Mesenchymal stem cell (in vitro differentiated cells and primary cell): ENCODE measurements at regions not wholly inside any gene's neighbourhood (a gene's known extent, or its start where the extent isn't known, plus 50 kb on each side); places are given as distances from the start of the nearest gene placed in this dataset.

Experiments used
- DNase-seq: peaks from one replicate; pipeline ENCODE4 v3.0.0-alpha.2; 2013
- H2AFZ ChIP-seq: one replicate; pipeline ENCODE4 v1.6.1; 2013; ENCODE audit warnings: low read depth, mild to moderate bottlenecking, control low read depth, inconsistent platforms, low read length, moderate library complexity
- H2AK5ac ChIP-seq: 2 replicates; pipeline ENCODE4 v1.6.1; 2013; ENCODE audit warnings: low read length, moderate library complexity, mild to moderate bottlenecking, inconsistent platforms; ENCODE audit not compliant: severe bottlenecking
- H2BK120ac ChIP-seq: one replicate; pipeline ENCODE4 v1.6.1; 2013; ENCODE audit warnings: low read depth, mild to moderate bottlenecking, inconsistent platforms, low read length, moderate library complexity
- H2BK12ac ChIP-seq, 2 experiments: one replicate each; pipeline ENCODE4 v1.6.1; 2013; ENCODE audit warnings: inconsistent platforms in 2 of 2, low read length in 2 of 2, mild to moderate bottlenecking in 2 of 2, moderate library complexity in 2 of 2, control low read depth in 1 of 2
- H2BK15ac ChIP-seq: one replicate; pipeline ENCODE4 v1.6.1; 2013; ENCODE audit warnings: mild to moderate bottlenecking, low read depth, inconsistent platforms; ENCODE audit not compliant: poor library complexity, severe bottlenecking
- H2BK5ac ChIP-seq: 2 replicates; pipeline ENCODE4 v1.6.1; 2013; ENCODE audit warnings: low read depth, mild to moderate bottlenecking, low read length, control low read depth, inconsistent platforms; ENCODE audit not compliant: poor library complexity, severe bottlenecking
- H3K14ac ChIP-seq, 2 experiments: one replicate each; pipeline ENCODE4 v1.6.1; 2013; ENCODE audit warnings: inconsistent platforms in 2 of 2, low read length in 2 of 2, control low read depth in 1 of 2, mild to moderate bottlenecking in 1 of 2, moderate library complexity in 1 of 2
- H3K18ac ChIP-seq, 2 experiments: one replicate each; pipeline ENCODE4 v1.6.1; 2013; ENCODE audit warnings: inconsistent platforms in 2 of 2, low read length in 2 of 2, control low read depth in 1 of 2, low read depth in 1 of 2, mild to moderate bottlenecking in 1 of 2
- H3K23ac ChIP-seq, 2 experiments: one replicate each; pipeline ENCODE4 v1.6.1; 2013; ENCODE audit warnings: inconsistent platforms in 2 of 2, low read length in 2 of 2, mild to moderate bottlenecking in 2 of 2, moderate library complexity in 2 of 2, control low read depth in 1 of 2
- H3K27ac ChIP-seq: 2 replicates; pipeline ENCODE4 v1.5.1; 2013; ENCODE audit warnings: mild to moderate bottlenecking, moderate library complexity, low read length, control low read depth, inconsistent platforms; ENCODE audit not compliant: poor library complexity, severe bottlenecking
- H3K27me3 ChIP-seq, 2 experiments: 2 replicates each; pipeline versions ENCODE4 v1.6.1 to v1.7.0; 2013; ENCODE audit warnings: low read length in 2 of 2, mild to moderate bottlenecking in 2 of 2, moderate library complexity in 2 of 2, control low read depth in 1 of 2, inconsistent platforms in 1 of 2; ENCODE audit not compliant: control insufficient read depth in 1 of 2, insufficient read depth in 1 of 2
- H3K36me3 ChIP-seq, 2 experiments: 2 replicates each; pipeline versions ENCODE4 v1.6.1 to v1.7.0; 2013; ENCODE audit warnings: low read length in 2 of 2, control low read depth in 1 of 2, inconsistent platforms in 1 of 2, low read depth in 1 of 2, mild to moderate bottlenecking in 1 of 2; ENCODE audit not compliant: insufficient read depth in 2 of 2, control insufficient read depth in 1 of 2
- H3K4ac ChIP-seq, 2 experiments: one replicate each; pipeline ENCODE4 v1.6.1; 2013; ENCODE audit warnings: inconsistent platforms in 2 of 2, low read length in 2 of 2, mild to moderate bottlenecking in 2 of 2, moderate library complexity in 2 of 2, control low read depth in 1 of 2, low read depth in 1 of 2
- H3K4me1 ChIP-seq: 2 replicates; pipeline ENCODE4 v1.6.1; 2013; ENCODE audit warnings: low read depth, low read length, control low read depth; ENCODE audit not compliant: control insufficient read depth, insufficient read depth
- H3K4me2 ChIP-seq: 2 replicates; pipeline ENCODE4 v1.6.1; 2013; ENCODE audit warnings: low read length, mild to moderate bottlenecking, inconsistent platforms; ENCODE audit not compliant: poor library complexity, severe bottlenecking
- H3K4me3 ChIP-seq, 2 experiments: 2 replicates each; pipeline versions ENCODE4 v1.5.1 to v1.7.0; 2013; ENCODE audit warnings: low read length in 2 of 2, mild to moderate bottlenecking in 2 of 2, control low read depth in 1 of 2, low read depth in 1 of 2; ENCODE audit not compliant: insufficient read depth in 1 of 2
- H3K79me1 ChIP-seq: replicated peaks from 2 replicates; pipeline ENCODE4 v1.6.1; 2013; ENCODE audit warnings: mild to moderate bottlenecking, control low read depth, low read length, inconsistent platforms; ENCODE audit not compliant: poor library complexity, severe bottlenecking
- H3K9ac ChIP-seq: 2 replicates; pipeline ENCODE4 v1.7.0; 2013; ENCODE audit warnings: mild to moderate bottlenecking, low read length, moderate library complexity
- H3K9me3 ChIP-seq: 2 replicates; pipeline ENCODE4 v1.7.0; 2013; ENCODE audit warnings: mild to moderate bottlenecking, low read length; ENCODE audit not compliant: control insufficient read depth
- H4K8ac ChIP-seq: one replicate; pipeline ENCODE4 v1.6.1; 2013; ENCODE audit warnings: inconsistent platforms, mild to moderate bottlenecking, low read length, moderate library complexity
- H4K91ac ChIP-seq: one replicate; pipeline ENCODE4 v1.6.1; 2013; ENCODE audit warnings: mild to moderate bottlenecking, low read length, inconsistent platforms
- WGBS: methylation state at CpG from one replicate; pipeline ENCODE4 v1.1.7; 2013; ENCODE audit warnings: mixed read lengths; 5-methylcytosine and 5-hydroxymethylcytosine counted together

DNA sequence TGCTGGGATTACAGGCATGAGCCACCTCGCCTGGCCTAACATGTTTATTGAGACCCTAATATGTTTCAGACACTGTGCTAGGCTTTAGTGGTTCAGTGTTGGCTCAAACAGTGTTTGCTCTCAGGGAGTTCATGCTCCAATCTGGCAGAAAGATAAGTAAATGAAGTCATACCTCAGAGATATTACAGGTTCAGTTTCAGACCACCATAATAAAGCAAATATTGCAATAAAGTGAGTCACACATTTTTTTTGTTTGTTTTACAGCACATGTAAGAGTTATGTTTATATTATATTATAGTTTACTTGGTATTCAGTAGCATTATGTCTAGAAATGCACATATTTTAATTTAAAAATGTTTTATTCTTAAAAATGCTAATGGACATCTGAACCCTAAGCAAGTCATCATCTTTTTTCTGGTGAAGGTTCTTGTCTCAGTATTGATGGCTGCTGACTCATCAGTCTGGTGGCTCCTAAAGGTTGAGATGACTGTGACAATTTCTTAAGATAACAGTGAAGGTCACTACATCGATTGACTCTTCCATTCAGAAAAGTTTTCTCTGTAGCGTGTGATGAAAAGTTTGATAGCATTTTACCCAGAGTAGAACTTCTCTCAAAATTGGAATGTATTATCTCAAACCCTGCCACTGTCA is 243.0 kb upstream of the ANO5 start:
- Histone ChIP-seq H3K23ac (no peak overlapping the region), H4K91ac (no peak overlapping the region), H4K8ac (no peak overlapping the region), H2BK12ac (no peak overlapping the region), H3K4me3 (no peak overlapping the region), H3K36me3 (no peaks in the 10 kb centered on the region), H2BK15ac (no peak overlapping the region), H2AFZ (no peak overlapping the region), H3K18ac (no peak overlapping the region), H3K79me1 (no peaks in the 10 kb centered on the region), H2BK5ac (no peak overlapping the region), H3K27ac (no peak overlapping the region), H3K9me3 (peaks cover 7% of the 10 kb centered on the region), H3K4ac (no peak overlapping the region), H3K9ac (no peak overlapping the region), H3K4me2 (no peak overlapping the region), H3K4me1 (no peaks in the 10 kb centered on the region), H2AK5ac (no peak overlapping the region), H2BK120ac (no peak overlapping the region), H3K27me3 (no peaks in the 10 kb centered on the region), H3K14ac (no peak overlapping the region)
- 94% methylated on average over 2 of the region's 3 CpGs for WGBS
- no peak for DNase-seq

DNA sequence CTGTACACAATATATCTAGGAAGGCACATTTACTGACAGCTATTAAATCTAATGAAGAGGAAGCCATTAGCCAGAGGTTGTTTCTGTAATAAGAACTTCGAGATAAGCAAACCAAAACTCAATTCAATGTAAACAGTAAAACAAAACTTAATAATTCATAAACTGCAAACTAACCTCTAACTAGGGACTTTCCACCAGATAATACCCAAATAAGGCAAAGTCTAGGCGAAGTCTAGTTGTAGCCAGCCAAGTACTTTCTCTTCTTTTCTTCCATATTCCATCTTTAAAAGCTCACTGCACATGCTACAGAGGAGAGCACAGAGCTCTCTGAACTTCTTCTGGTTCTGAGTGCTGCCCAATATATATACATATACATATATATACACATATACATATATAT is 229.9 kb upstream of the ANO5 start:
- no peak overlapping the region for H3K4ac ChIP-seq
- no peak overlapping the region for H2BK5ac ChIP-seq
- no peak overlapping the region for H2BK15ac ChIP-seq
- H3K4me3 ChIP-seq: no peak overlapping the region
- H3K9ac ChIP-seq: no peak overlapping the region
- no peak for DNase-seq
- no peaks in the 10 kb centered on the region for H3K27me3 ChIP-seq
- 56% methylated on average over 2 of the region's 2 CpGs for WGBS
- H4K8ac ChIP-seq: no peak overlapping the region
- no peak overlapping the region for H3K14ac ChIP-seq
- no peak overlapping the region for H2BK120ac ChIP-seq
- H3K23ac ChIP-seq: no peak overlapping the region
- no peak overlapping the region for H3K27ac ChIP-seq
- no peak overlapping the region for H3K4me2 ChIP-seq
- H3K79me1 ChIP-seq: no peaks in the 10 kb centered on the region
- H3K36me3 ChIP-seq: no peaks in the 10 kb centered on the region
- H2BK12ac ChIP-seq: no peak overlapping the region
- no peaks in the 10 kb centered on the region for H3K9me3 ChIP-seq
- H3K18ac ChIP-seq: no peak overlapping the region
- H3K4me1 ChIP-seq: no peaks in the 10 kb centered on the region
- no peak overlapping the region for H4K91ac ChIP-seq
- no peak overlapping the region for H2AFZ ChIP-seq
- no peak overlapping the region for H2AK5ac ChIP-seq

GRCh38 chr11:21965221-21965620 is 227.7 kb upstream of the ANO5 start:
- Histone ChIP-seq H3K4me3 (no peak overlapping the region), H3K79me1 (no peaks in the 10 kb centered on the region), H3K9ac (no peak overlapping the region), H3K4me1 (no peaks in the 10 kb centered on the region), H2BK5ac (no peak overlapping the region), H3K14ac (no peak overlapping the region), H3K27ac (no peak overlapping the region), H2BK15ac (no peak overlapping the region), H2AK5ac (no peak overlapping the region), H3K9me3 (no peaks in the 10 kb centered on the region), H3K4ac (no peak overlapping the region), H3K18ac (no peak overlapping the region), H4K91ac (no peak overlapping the region), H3K36me3 (no peaks in the 10 kb centered on the region), H2AFZ (no peak overlapping the region), H4K8ac (no peak overlapping the region), H3K23ac (no peak overlapping the region), H2BK12ac (no peak overlapping the region), H3K27me3 (no peaks in the 10 kb centered on the region), H3K4me2 (no peak overlapping the region), H2BK120ac (no peak overlapping the region)
- WGBS: no CpG with 5 or more reads among the region's 5 CpGs
- no peak for DNase-seq

DNA sequence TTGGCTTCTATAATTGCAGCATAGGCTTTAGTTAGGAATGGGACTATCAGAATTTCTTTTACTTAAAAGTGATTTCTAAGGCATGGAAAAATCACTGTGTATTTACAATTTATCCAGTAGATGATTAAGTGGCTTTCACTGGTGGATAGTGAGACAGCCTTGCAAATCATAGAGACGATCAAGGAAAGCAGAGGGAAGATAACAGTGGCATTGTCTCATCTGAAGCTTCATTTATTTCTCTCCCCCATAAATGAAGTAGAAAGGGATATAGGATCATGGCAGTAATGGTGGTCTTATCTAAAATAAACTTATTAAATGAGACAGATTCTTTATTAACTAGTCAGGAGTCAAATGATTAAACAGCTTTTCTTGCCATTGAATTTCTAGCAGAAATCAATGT is 224.2 kb upstream of the ANO5 start:
- Histone ChIP-seq H2AK5ac (no peak overlapping the region), H2BK12ac (no peak overlapping the region), H2BK5ac (no peak overlapping the region), H3K4ac (no peak overlapping the region), H3K4me3 (no peak overlapping the region), H3K27ac (no peak overlapping the region), H3K14ac (no peak overlapping the region), H3K18ac (no peak overlapping the region), H4K91ac (no peak overlapping the region), H3K36me3 (no peaks in the 10 kb centered on the region), H4K8ac (no peak overlapping the region), H3K27me3 (no peaks in the 10 kb centered on the region), H2BK120ac (no peak overlapping the region), H3K23ac (no peak overlapping the region), H3K9ac (no peak overlapping the region), H2BK15ac (no peak overlapping the region), H3K4me1 (no peaks in the 10 kb centered on the region), H3K4me2 (no peak overlapping the region), H2AFZ (no peak overlapping the region), H3K79me1 (no peaks in the 10 kb centered on the region), H3K9me3 (no peaks in the 10 kb centered on the region)
- DNase-seq: no peak
- 60% methylated on average over 1 of the region's 1 CpG for WGBS
